Esophagus squamous epithelium (tissue), 5 donors: ENCODE measurements at regions not wholly inside any gene's neighbourhood (a gene's known extent, or its start where the extent isn't known, plus 50 kb on each side); places are given as distances from the start of the nearest gene placed in this dataset.

Experiments used
- DNase-seq: peaks from one replicate; lab custom pipeline; 2025; lab: John Stamatoyannopoulos, UW
- H3K27ac ChIP-seq, 4 donors: fragments of 200-600 bp; sonication (generic); one replicate each; pipeline ENCODE4 v1.5.1; 2016 to 2019; ENCODE audit warnings: mild to moderate bottlenecking in 1 of 4
- H3K27me3 ChIP-seq, 4 donors: fragments of 200-600 bp; sonication (generic); 1 replicate in 3 of 4; 2 replicates in 1 of 4; pipeline versions ENCODE4 v1.5.1 to v1.6.0; 2017 to 2021; ENCODE audit warnings: antibody characterized with exemption in 1 of 4
- H3K36me3 ChIP-seq, 3 donors: fragments of 200-600 bp; sonication (generic); one replicate each; pipeline ENCODE4 v1.5.1; 2016 to 2019
- H3K4me1 ChIP-seq, 3 donors: fragments of 200-600 bp; sonication (generic); one replicate each; pipeline ENCODE4 v1.5.1; 2017 to 2019
- H3K4me3 ChIP-seq, 4 donors: fragments of 200-600 bp; sonication (generic); 1 replicate in 3 of 4; 2 replicates in 1 of 4; pipeline ENCODE4 v1.5.1; 2016 to 2019; ENCODE audit warnings: mild to moderate bottlenecking in 2 of 4, moderate library complexity in 1 of 4
- H3K9me3 ChIP-seq, 3 donors: fragments of 200-600 bp; sonication (generic); one replicate each; pipeline ENCODE4 v1.5.1; 2016 to 2019
- POLR2A ChIP-seq, 4 donors: fragments of 450-650 bp; IDR thresholded peaks; one replicate each; pipeline ENCODE4 v1.6.1; 2017; ENCODE audit warnings: antibody characterized with exemption in 4 of 4, mild to moderate bottlenecking in 4 of 4, moderate library complexity in 3 of 4
- WGBS, 2 donors: methylation state at CpG; one replicate each; pipeline ENCODE4 v1.1.5; 2018; 5-methylcytosine and 5-hydroxymethylcytosine counted together
- intact Hi-C: fragments of 100-400 bp; cut with DNase I; formaldehyde crosslinking; loops from one replicate; pipeline ENCODE4 v1.15.0; 2022
- TF ChIP-seq, protein P1 (sequence below), 6 experiments: fragments of 450-650 bp in 4 of 6; fragments of 200-600 bp in 2 of 6; sonication (generic) in 2 of 6; IDR thresholded peaks; one replicate each; pipeline ENCODE4 v1.5.1; 2016 to 2019; ENCODE audit warnings: antibody characterized with exemption in 6 of 6, mild to moderate bottlenecking in 4 of 6, moderate library complexity in 4 of 6
- donor health status: DM: yes; HTN: yes; CAD: no.

GRCh38 chr2:129884221-129884786, 95.2 kb upstream of the RAB6C start:
- peaks cover 0 to 8% (median 0%) of the 10 kb centered on the region in 4 donors for H3K27me3 ChIP-seq
- 73 to 100% methylated on average over 1 to 3 of the region's 4 CpGs for WGBS, 2 donors
- no peak overlapping the region for H3K27ac ChIP-seq
- intact Hi-C loops, result no loop called here
- TF ChIP-seq POLR2A (IDR thresholded peaks at IDR 0.05), result no peak
- TF ChIP-seq, protein P1, sequence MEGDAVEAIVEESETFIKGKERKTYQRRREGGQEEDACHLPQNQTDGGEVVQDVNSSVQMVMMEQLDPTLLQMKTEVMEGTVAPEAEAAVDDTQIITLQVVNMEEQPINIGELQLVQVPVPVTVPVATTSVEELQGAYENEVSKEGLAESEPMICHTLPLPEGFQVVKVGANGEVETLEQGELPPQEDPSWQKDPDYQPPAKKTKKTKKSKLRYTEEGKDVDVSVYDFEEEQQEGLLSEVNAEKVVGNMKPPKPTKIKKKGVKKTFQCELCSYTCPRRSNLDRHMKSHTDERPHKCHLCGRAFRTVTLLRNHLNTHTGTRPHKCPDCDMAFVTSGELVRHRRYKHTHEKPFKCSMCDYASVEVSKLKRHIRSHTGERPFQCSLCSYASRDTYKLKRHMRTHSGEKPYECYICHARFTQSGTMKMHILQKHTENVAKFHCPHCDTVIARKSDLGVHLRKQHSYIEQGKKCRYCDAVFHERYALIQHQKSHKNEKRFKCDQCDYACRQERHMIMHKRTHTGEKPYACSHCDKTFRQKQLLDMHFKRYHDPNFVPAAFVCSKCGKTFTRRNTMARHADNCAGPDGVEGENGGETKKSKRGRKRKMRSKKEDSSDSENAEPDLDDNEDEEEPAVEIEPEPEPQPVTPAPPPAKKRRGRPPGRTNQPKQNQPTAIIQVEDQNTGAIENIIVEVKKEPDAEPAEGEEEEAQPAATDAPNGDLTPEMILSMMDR (IDR thresholded peaks at IDR 0.05), result no peak
- no peaks in the 10 kb centered on the region for H3K9me3 ChIP-seq
- H3K36me3 ChIP-seq, result no peaks in the 10 kb centered on the region
- H3K4me1 ChIP-seq, result no peaks in the 10 kb centered on the region
- H3K4me3 ChIP-seq, result no peak overlapping the region
- no peak for DNase-seq

DNA sequence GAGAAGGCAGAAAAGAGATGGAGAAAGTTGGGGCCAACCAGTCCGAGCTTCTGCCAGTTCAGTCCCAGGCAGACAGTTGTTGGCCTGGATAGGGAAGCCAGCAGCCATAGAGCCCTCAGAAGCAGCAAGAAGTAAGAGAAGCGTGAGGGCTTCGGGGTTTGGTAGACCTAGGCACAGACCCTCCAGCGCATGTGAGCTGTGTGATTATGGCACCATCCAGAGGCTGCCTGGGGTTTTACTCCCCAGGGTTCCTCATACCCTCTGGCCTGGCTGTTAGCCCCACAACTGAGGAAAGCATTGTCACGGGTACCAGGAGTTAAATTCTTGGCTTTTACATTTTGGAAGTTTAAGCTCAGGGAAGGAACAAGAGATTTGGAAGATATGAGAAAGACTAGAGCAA, 93.7 kb upstream of the RAB6C start:
- Histone ChIP-seq H3K9me3 (no peaks in the 10 kb centered on the region), H3K27ac (no peak overlapping the region), H3K4me1 (no peaks in the 10 kb centered on the region), H3K36me3 (no peaks in the 10 kb centered on the region), H3K4me3 (no peak overlapping the region), H3K27me3 (peaks cover 0 to 8% (median 0%) of the 10 kb centered on the region in 4 donors)
- DNase-seq, result no peak
- intact Hi-C loops, result no loop called here
- WGBS, 2 donors, result 47 to 49% methylated on average over 4 to 5 of the region's 5 CpGs
- TF ChIP-seq, protein P1 (IDR thresholded peaks at IDR 0.05), result peak in 1 of 6 experiments; percentile 8
- no peak for TF ChIP-seq POLR2A (IDR thresholded peaks at IDR 0.05)

DNA sequence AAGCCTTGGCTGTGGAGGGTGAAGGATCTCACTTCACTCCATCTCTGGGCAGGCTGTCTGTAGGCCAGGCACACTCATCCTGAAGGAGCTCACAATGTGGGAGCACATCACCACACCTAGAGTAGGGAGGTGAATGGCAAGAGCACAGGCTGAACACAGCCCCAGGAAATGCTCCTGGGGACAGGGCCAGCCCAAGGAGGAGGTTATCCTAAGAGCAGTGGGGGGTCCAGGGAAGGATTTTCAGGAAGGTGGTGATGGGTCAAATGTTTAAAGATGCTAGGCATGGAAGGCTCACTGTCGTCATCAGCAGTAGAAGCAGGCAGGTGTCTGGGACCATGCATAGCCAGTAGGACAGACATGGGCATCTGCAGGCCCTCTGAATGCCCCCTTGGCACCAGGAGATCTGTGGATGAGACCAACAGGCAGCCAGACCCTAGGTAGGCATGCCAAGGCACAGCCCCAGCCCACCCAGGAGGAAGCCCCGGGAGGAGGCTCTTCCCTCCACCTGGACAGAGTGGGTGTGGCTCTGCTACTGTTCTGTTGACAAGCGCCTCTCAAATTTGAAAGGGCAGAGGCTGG, 91.7 kb upstream of the RAB6C start:
- WGBS, 2 donors, result 49 to 58% methylated on average over 2 to 3 of the region's 3 CpGs
- DNase-seq, result no peak

DNA sequence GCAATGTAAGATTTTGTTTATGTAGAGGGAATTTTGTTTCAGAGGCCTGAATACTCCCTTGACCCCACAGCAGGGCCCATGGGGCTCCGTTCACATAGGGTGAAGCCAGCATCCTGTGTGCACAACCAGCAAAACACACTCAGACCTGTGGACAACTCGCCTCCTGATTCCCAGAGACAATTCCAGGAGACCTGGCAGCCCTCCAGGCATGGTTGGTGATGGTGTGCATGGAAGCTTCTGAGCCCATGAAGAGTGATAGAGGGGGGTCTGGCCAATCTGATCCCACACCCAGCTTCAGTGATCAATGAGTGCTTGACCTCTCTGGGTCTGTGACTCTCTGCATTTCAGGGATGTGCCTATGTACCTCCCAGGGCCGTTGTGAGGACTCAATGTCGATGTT, 91.0 kb upstream of the RAB6C start:
- 74 to 75% methylated on average over 1 to 4 of the region's 4 CpGs for WGBS, 2 donors
- H3K9me3 ChIP-seq, result no peaks in the 10 kb centered on the region
- no peak overlapping the region for H3K4me3 ChIP-seq
- no peak for TF ChIP-seq POLR2A (IDR thresholded peaks at IDR 0.05)
- TF ChIP-seq, protein P1 (IDR thresholded peaks at IDR 0.05), result no peak
- H3K27me3 ChIP-seq, result peaks cover 0 to 17% (median 0%) of the 10 kb centered on the region in 4 donors
- intact Hi-C loops, result no loop called here
- H3K36me3 ChIP-seq, result no peaks in the 10 kb centered on the region
- DNase-seq, result no peak
- no peaks in the 10 kb centered on the region for H3K4me1 ChIP-seq
- no peak overlapping the region for H3K27ac ChIP-seq

More for the DNA sequence above, 91.7 kb upstream of the RAB6C start:
- Histone ChIP-seq H3K4me3 (no peak overlapping the region), H3K36me3 (no peaks in the 10 kb centered on the region), H3K9me3 (no peaks in the 10 kb centered on the region), H3K27me3 (peaks cover 0 to 17% (median 0%) of the 10 kb centered on the region in 4 donors), H3K4me1 (no peaks in the 10 kb centered on the region), H3K27ac (no peak overlapping the region)
- intact Hi-C loops, result no loop called here
- no peak for TF ChIP-seq POLR2A (IDR thresholded peaks at IDR 0.05)
- TF ChIP-seq, protein P1 (IDR thresholded peaks at IDR 0.05), result no peak

- no peak for DNase-seq
- Histone ChIP-seq H3K27ac (no peak overlapping the region), H3K36me3 (no peaks in the 10 kb centered on the region), H3K9me3 (no peaks in the 10 kb centered on the region), H3K4me3 (no peak overlapping the region), H3K27me3 (peaks cover 0 to 17% (median 0%) of the 10 kb centered on the region in 4 donors), H3K4me1 (no peaks in the 10 kb centered on the region)
- intact Hi-C loops, result no loop called here
- 89 to 92% methylated on average over 1 to 2 of the region's 2 CpGs for WGBS, 2 donors
- TF ChIP-seq, protein P1 (IDR thresholded peaks at IDR 0.05), result no peak
- no peak for TF ChIP-seq POLR2A (IDR thresholded peaks at IDR 0.05)
Observed at GRCh38 chr2:129888896-129889295, 90.6 kb upstream of the RAB6C start.
